ENCODE measurements at regions not wholly inside any gene's neighbourhood (a gene's known extent, or its start where the extent isn't known, plus 50 kb on each side); places are given as distances from the start of the nearest gene placed in this dataset.

DNA sequence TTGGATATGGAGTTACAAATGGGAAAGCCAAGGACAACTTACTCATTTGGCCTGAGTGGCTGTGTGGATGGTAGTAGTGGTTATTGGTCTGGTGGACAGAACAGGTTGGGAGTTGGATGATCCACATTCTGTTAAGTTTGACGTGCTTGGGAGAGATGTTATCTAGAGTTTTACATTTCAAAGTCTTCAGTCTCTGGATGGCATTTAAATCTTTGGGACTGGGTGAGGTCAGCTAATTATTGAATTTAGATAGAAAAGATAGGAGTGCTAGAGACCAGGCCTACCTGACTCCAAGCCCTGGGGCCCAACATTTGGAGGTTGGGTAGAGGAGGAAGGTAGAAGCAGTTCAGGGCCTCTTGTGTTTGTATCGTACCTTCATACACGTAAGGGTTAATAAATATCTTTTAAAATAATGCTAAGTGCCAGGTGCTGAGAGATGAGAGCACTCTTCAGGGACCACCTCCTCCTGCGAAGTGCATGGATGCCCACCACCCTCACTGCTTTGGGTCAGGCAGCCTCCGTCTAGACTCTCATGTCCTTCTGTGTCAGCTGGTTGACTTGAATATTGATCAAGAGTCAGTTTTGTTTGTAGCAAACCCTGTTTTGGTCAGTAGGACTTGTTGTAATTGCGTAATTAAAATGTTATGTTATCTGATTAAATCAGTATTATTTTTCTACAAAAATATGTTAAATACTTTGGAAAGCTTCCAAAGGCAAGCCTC, 460.4 kb upstream of the RGS6 start:
- Mint-ChIP-seq H3K36me3 (ENCODE audit: low read depth) (peaks cover 3% of the 10 kb centered on the region), H3K9me3 (no peaks in the 10 kb centered on the region), H3K27ac (no peak overlapping the region), H3K4me1 (peaks cover 24% of the 10 kb centered on the region), H3K27me3 (ENCODE audit: low read depth) (no peaks in the 10 kb centered on the region), H3K4me3 (no peak overlapping the region)
- TF ChIP-seq, protein P1, sequence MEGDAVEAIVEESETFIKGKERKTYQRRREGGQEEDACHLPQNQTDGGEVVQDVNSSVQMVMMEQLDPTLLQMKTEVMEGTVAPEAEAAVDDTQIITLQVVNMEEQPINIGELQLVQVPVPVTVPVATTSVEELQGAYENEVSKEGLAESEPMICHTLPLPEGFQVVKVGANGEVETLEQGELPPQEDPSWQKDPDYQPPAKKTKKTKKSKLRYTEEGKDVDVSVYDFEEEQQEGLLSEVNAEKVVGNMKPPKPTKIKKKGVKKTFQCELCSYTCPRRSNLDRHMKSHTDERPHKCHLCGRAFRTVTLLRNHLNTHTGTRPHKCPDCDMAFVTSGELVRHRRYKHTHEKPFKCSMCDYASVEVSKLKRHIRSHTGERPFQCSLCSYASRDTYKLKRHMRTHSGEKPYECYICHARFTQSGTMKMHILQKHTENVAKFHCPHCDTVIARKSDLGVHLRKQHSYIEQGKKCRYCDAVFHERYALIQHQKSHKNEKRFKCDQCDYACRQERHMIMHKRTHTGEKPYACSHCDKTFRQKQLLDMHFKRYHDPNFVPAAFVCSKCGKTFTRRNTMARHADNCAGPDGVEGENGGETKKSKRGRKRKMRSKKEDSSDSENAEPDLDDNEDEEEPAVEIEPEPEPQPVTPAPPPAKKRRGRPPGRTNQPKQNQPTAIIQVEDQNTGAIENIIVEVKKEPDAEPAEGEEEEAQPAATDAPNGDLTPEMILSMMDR (IDR thresholded peaks at IDR 0.05; ENCODE audit: unreplicated experiment in 3 of 3): no peak

DNA sequence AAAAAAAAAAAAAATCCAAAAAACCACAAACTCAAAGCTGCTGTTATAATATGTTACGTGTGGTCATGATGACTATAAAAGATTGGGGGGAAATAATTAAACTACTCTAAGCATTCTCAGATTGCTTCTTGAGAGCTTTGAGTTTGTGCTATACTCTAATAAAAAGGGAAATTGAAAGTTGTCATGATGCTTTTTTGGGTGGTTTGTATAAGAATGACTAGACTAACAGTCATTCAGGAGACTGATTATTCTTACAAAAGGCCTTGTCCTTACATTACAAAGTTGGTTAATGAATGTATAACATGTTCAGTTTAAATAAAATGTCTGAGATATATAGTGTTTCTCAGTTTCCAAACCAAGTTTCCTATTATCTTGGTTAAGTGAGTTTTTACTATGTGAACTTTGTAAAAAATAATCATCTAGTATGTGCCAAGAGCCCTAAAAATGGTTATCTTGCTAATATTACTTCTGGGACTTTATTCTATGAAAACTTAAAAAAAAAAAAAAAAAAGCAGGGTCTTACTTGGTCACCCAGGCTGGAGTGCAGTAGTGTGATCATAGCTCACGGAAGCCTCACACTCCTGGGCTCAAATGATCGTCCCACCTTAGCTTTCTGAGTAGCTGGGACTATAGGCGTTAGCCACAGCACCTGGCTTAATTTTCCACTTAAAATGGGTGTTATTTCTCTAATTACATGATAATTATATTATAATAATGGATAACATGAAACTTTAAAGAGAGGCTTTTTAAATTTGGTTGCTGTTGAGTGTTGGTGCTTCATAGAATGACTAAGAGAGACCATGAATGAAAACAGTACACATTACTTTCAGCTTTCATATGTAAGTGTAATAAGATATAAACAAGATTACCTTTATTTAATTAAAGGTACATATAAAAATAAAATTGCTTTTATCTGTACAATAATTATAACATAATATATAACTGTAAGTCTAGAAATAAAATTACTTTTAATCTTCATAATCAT, 459.6 kb upstream of the RGS6 start:
- no peaks in the 10 kb centered on the region for H3K27me3 Mint-ChIP-seq (ENCODE audit: low read depth)
- no peaks in the 10 kb centered on the region for H3K9me3 Mint-ChIP-seq
- H3K4me3 Mint-ChIP-seq: no peak overlapping the region
- TF ChIP-seq, protein P1 (IDR thresholded peaks at IDR 0.05; ENCODE audit: unreplicated experiment in 3 of 3): no peak
- H3K36me3 Mint-ChIP-seq (ENCODE audit: low read depth): peaks cover 3% of the 10 kb centered on the region
- H3K27ac Mint-ChIP-seq: no peak overlapping the region
- H3K4me1 Mint-ChIP-seq: peaks cover 20% of the 10 kb centered on the region

- Mint-ChIP-seq H3K27ac (peak overlapping the region in 2 of 3 experiments; percentile 14 to 32), H3K4me1 (peaks cover 19% of the 10 kb centered on the region), H3K36me3 (ENCODE audit: low read depth) (peaks cover 2% of the 10 kb centered on the region), H3K4me3 (no peak overlapping the region), H3K9me3 (no peaks in the 10 kb centered on the region), H3K27me3 (ENCODE audit: low read depth) (no peaks in the 10 kb centered on the region)
- TF ChIP-seq, protein P1 (IDR thresholded peaks at IDR 0.05; ENCODE audit: unreplicated experiment in 3 of 3): no peak
Observed at GRCh38 chr14:71473843-71474242, 458.4 kb upstream of the RGS6 start.

GRCh38 chr14:71474301-71475265, 457.6 kb upstream of the RGS6 start:
- Mint-ChIP-seq H3K4me3 (no peak overlapping the region), H3K27me3 (ENCODE audit: low read depth) (no peaks in the 10 kb centered on the region), H3K4me1 (peaks cover 17% of the 10 kb centered on the region), H3K36me3 (ENCODE audit: low read depth) (no peaks in the 10 kb centered on the region), H3K9me3 (no peaks in the 10 kb centered on the region), H3K27ac (peak overlapping the region in 2 of 3 experiments; percentile 14 to 19)
- TF ChIP-seq, protein P1 (IDR thresholded peaks at IDR 0.05; ENCODE audit: unreplicated experiment in 3 of 3): no peak

GRCh38 chr14:71475916-71476315, 456.3 kb upstream of the RGS6 start:
- H3K27ac Mint-ChIP-seq: peak overlapping the region in 1 of 3 experiments; percentile 14
- TF ChIP-seq, protein P1 (IDR thresholded peaks at IDR 0.05; ENCODE audit: unreplicated experiment in 3 of 3): no peak
- H3K9me3 Mint-ChIP-seq: no peaks in the 10 kb centered on the region
- no peak overlapping the region for H3K4me3 Mint-ChIP-seq
- H3K36me3 Mint-ChIP-seq (ENCODE audit: low read depth): no peaks in the 10 kb centered on the region
- no peaks in the 10 kb centered on the region for H3K27me3 Mint-ChIP-seq (ENCODE audit: low read depth)
- peaks cover 17% of the 10 kb centered on the region for H3K4me1 Mint-ChIP-seq
